ENCODE measurements at regions not wholly inside any gene's neighbourhood (a gene's known extent, or its start where the extent isn't known, plus 50 kb on each side); places are given as distances from the start of the nearest gene placed in this dataset.

DNA sequence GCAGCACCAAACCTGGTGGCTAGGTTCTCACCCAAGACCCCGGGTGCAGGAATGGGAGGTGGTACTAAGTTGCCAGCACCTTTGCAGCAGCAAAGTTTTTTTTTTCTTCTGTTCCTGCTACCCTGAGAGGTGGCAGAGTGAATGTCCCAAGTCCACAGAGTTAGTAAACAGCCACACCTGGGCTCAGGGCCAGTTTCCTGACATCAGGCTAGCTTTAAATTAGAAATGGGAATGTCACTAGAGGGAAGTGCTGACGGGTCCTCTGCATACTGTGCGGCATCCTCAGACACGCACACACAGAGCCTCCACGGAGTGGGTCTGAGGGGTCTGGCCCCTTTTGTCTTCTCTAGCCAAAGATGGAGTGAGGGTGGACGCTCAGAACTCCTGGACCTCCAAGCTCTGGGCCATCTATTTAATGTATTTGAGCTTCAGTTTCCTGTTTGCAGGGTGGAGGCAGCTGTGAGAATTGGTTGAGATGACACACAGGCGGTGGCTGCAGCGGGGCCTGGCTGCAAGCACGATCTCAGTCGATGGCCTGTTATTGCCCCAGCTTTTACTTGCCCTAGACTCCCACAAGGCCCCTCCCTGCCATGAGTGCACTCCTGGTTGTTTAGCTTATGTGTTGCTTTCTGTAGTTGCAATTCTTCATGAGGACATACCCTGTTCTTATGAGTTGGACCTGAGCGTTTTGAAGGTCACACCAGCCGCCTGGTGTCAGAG is 751.4 kb upstream of the HS6ST1 start:
- POLR2A ChIA-PET, result no interaction called here
- no peak for DNase-seq (ENCODE audit: low read depth, low spot score)
- TF ChIP-seq, protein P1, sequence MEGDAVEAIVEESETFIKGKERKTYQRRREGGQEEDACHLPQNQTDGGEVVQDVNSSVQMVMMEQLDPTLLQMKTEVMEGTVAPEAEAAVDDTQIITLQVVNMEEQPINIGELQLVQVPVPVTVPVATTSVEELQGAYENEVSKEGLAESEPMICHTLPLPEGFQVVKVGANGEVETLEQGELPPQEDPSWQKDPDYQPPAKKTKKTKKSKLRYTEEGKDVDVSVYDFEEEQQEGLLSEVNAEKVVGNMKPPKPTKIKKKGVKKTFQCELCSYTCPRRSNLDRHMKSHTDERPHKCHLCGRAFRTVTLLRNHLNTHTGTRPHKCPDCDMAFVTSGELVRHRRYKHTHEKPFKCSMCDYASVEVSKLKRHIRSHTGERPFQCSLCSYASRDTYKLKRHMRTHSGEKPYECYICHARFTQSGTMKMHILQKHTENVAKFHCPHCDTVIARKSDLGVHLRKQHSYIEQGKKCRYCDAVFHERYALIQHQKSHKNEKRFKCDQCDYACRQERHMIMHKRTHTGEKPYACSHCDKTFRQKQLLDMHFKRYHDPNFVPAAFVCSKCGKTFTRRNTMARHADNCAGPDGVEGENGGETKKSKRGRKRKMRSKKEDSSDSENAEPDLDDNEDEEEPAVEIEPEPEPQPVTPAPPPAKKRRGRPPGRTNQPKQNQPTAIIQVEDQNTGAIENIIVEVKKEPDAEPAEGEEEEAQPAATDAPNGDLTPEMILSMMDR (IDR thresholded peaks at IDR 0.05; ENCODE audit: insufficient read depth, low read length, missing control alignments), result no peak
- no peak overlapping the region for H3K4me3 ChIP-seq (ENCODE audit: low read depth, low read length)
- CTCF ChIA-PET, result no interaction called here

- H3K4me3 ChIP-seq (ENCODE audit: low read depth, low read length), result no peak overlapping the region
- ChIA-PET CTCF (no interaction called here), POLR2A (no interaction called here)
- TF ChIP-seq, protein P1 (IDR thresholded peaks at IDR 0.05; ENCODE audit: insufficient read depth, low read length, missing control alignments), result no peak
- DNase-seq (ENCODE audit: low read depth, low spot score), result no peak
Measured at GRCh38 chr2:129070663-129071062, 752.0 kb upstream of the HS6ST1 start.

- ChIA-PET CTCF (no interaction called here), POLR2A (no interaction called here)
- H3K4me3 ChIP-seq (ENCODE audit: low read depth, low read length), result no peak overlapping the region
- TF ChIP-seq, protein P1 (IDR thresholded peaks at IDR 0.05; ENCODE audit: insufficient read depth, low read length, missing control alignments), result no peak
- no peak for DNase-seq (ENCODE audit: low read depth, low spot score)
Measured at GRCh38 chr2:129071531-129071930, 752.9 kb upstream of the HS6ST1 start.

DNA sequence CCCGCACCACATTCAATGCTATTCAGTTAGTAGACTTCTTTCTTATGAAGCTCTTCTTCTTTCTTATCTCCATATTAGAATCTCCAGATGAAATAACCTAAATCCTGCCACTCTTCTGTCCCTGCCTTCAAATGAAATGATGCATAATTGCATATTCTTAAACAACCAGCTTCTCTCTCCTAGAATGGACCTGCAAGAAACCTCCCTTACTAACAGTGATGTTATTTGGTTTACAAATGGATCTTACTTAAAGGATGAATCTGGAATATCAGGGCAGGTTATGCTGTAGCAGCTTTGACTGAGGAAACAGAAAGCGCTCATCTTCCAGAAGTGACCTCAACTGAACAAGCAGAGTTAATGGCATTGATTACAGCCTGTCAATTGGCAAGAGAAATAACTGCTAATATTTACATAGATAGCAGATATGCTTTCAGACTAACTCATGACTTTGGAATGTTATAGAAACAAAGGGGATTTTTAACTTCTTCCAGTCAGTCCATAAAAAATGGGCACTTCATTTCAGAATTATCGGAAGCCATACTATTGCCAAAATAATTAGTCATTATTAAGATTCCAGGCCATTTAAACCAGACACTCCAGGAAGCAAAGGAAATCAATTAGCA is 755.7 kb upstream of the HS6ST1 start:
- ChIA-PET CTCF (no interaction called here), POLR2A (no interaction called here)
- H3K4me3 ChIP-seq (ENCODE audit: low read depth, low read length), result no peak overlapping the region
- DNase-seq (ENCODE audit: low read depth, low spot score), result no peak
- TF ChIP-seq, protein P1 (IDR thresholded peaks at IDR 0.05; ENCODE audit: insufficient read depth, low read length, missing control alignments), result no peak

DNA sequence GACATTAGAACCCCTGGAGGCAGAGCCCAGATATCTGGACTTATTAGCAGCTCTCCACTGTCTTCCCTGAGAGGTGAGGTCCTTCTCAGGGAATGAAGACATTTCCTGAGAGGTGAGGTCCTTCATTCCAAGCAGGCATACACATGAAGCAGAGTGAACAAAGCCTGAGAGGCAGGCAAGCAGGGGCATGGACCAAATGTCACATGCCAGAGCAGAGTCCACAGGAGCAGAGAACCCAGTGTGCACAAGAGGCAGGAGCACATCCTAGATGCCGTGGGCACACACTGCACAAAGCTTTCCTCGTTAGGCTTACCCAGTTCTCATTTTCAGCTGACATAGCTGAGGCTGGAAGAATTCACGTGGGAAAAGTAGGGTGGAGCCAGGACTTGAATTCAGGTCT is 759.9 kb upstream of the HS6ST1 start:
- no peak overlapping the region for H3K4me3 ChIP-seq (ENCODE audit: low read depth, low read length)
- CTCF ChIA-PET, result no interaction called here
- TF ChIP-seq, protein P1 (IDR thresholded peaks at IDR 0.05; ENCODE audit: insufficient read depth, low read length, missing control alignments), result no peak
- POLR2A ChIA-PET, result no interaction called here
- DNase-seq (ENCODE audit: low read depth, low spot score), result no peak

- CTCF ChIA-PET, result no interaction called here
- DNase-seq (ENCODE audit: low read depth, low spot score), result no peak
- no peak overlapping the region for H3K4me3 ChIP-seq (ENCODE audit: low read depth, low read length)
- POLR2A ChIA-PET, result no interaction called here
- TF ChIP-seq, protein P1 (IDR thresholded peaks at IDR 0.05; ENCODE audit: insufficient read depth, low read length, missing control alignments), result no peak
Measured at GRCh38 chr2:129080715-129081476, 762.2 kb upstream of the HS6ST1 start.

Data from AG04449 (cell line).